ENCODE measurements at regions not wholly inside any gene's neighbourhood (a gene's known extent, or its start where the extent isn't known, plus 50 kb on each side); places are given as distances from the start of the nearest gene placed in this dataset.

- Histone ChIP-seq H2AFZ (ENCODE audit: low read length) (no peak overlapping the region), H3F3A (ENCODE audit: insufficient read depth, low read length) (no peaks in the 10 kb centered on the region), H4K20me1 (ENCODE audit: insufficient read depth, low read length) (no peaks in the 10 kb centered on the region), H3K9me3 (ENCODE audit: low read length) (no peaks in the 10 kb centered on the region), H3K4me3 (ENCODE audit: low read depth, low read length, poor library complexity, severe bottlenecking) (no peak overlapping the region), H3K9ac (ENCODE audit: low read length) (no peak overlapping the region), H3K9me2 (ENCODE audit: low read depth, low read length) (no peaks in the 10 kb centered on the region), H3K4me2 (ENCODE audit: low read length) (no peak overlapping the region), H3K4me1 (ENCODE audit: insufficient read depth, low read length, severe bottlenecking) (no peaks in the 10 kb centered on the region), H3K27ac (ENCODE audit: low read depth, low read length, poor library complexity, severe bottlenecking) (no peak overlapping the region), H3K79me2 (ENCODE audit: insufficient read depth, low read length) (no peaks in the 10 kb centered on the region), H3K27me3 (ENCODE audit: insufficient read depth, low read length) (no peaks in the 10 kb centered on the region), H3K36me3 (ENCODE audit: insufficient read depth, low read length) (no peaks in the 10 kb centered on the region)
- TF ChIP-seq CTCF (IDR thresholded peaks at IDR 0.05; ENCODE audit: low read length) (no peak), EZH2 (IDR thresholded peaks at IDR 0.05; ENCODE audit: borderline replicate concordance, low read length) (no peak)
These were observed 249.0 kb upstream of the CNTN5 start for GRCh38 chr11:98771791-98772190.

GRCh38 chr11:98772893-98773292, 247.9 kb upstream of the CNTN5 start:
- Histone ChIP-seq H3K4me2 (ENCODE audit: low read length) (no peak overlapping the region), H3K4me1 (ENCODE audit: insufficient read depth, low read length, severe bottlenecking) (no peaks in the 10 kb centered on the region), H4K20me1 (ENCODE audit: insufficient read depth, low read length) (no peaks in the 10 kb centered on the region), H3K27me3 (ENCODE audit: insufficient read depth, low read length) (no peaks in the 10 kb centered on the region), H3K4me3 (ENCODE audit: low read depth, low read length, poor library complexity, severe bottlenecking) (no peak overlapping the region), H3K9me3 (ENCODE audit: low read length) (no peaks in the 10 kb centered on the region), H2AFZ (ENCODE audit: low read length) (no peak overlapping the region), H3K36me3 (ENCODE audit: insufficient read depth, low read length) (no peaks in the 10 kb centered on the region), H3K79me2 (ENCODE audit: insufficient read depth, low read length) (no peaks in the 10 kb centered on the region), H3K9ac (ENCODE audit: low read length) (no peak overlapping the region), H3K9me2 (ENCODE audit: low read depth, low read length) (no peaks in the 10 kb centered on the region), H3K27ac (ENCODE audit: low read depth, low read length, poor library complexity, severe bottlenecking) (no peak overlapping the region), H3F3A (ENCODE audit: insufficient read depth, low read length) (no peaks in the 10 kb centered on the region)
- TF ChIP-seq EZH2 (IDR thresholded peaks at IDR 0.05; ENCODE audit: borderline replicate concordance, low read length) (no peak), CTCF (IDR thresholded peaks at IDR 0.05; ENCODE audit: low read length) (no peak)

GRCh38 chr11:98793276-98793675, 227.5 kb upstream of the CNTN5 start:
- Histone ChIP-seq H3K9me2 (ENCODE audit: low read depth, low read length) (no peaks in the 10 kb centered on the region), H3K27ac (ENCODE audit: low read depth, low read length, poor library complexity, severe bottlenecking) (no peak overlapping the region), H3K36me3 (ENCODE audit: insufficient read depth, low read length) (no peaks in the 10 kb centered on the region), H3K79me2 (ENCODE audit: insufficient read depth, low read length) (no peaks in the 10 kb centered on the region), H3K4me1 (ENCODE audit: insufficient read depth, low read length, severe bottlenecking) (no peaks in the 10 kb centered on the region), H3K4me3 (ENCODE audit: low read depth, low read length, poor library complexity, severe bottlenecking) (no peak overlapping the region), H3K9me3 (ENCODE audit: low read length) (no peaks in the 10 kb centered on the region), H3K9ac (ENCODE audit: low read length) (no peak overlapping the region), H3F3A (ENCODE audit: insufficient read depth, low read length) (no peaks in the 10 kb centered on the region), H4K20me1 (ENCODE audit: insufficient read depth, low read length) (no peaks in the 10 kb centered on the region), H3K27me3 (ENCODE audit: insufficient read depth, low read length) (no peaks in the 10 kb centered on the region), H3K4me2 (ENCODE audit: low read length) (no peak overlapping the region), H2AFZ (ENCODE audit: low read length) (no peak overlapping the region)
- TF ChIP-seq CTCF (IDR thresholded peaks at IDR 0.05; ENCODE audit: low read length), result no peak
- no peak for TF ChIP-seq EZH2 (IDR thresholded peaks at IDR 0.05; ENCODE audit: borderline replicate concordance, low read length)
